Fibroblast of lung (primary cell): ENCODE measurements at regions not wholly inside any gene's neighbourhood (a gene's known extent, or its start where the extent isn't known, plus 50 kb on each side); places are given as distances from the start of the nearest gene placed in this dataset.

Source experiments
- CTCF ChIP-seq, 2 donors: IDR thresholded peaks in 1 of 2; conservative IDR thresholded peaks in 1 of 2; 1 replicate in 1 of 2; 2 replicates in 1 of 2; pipeline ENCODE4 v1.5.1; 2011 to 2012; ENCODE audit warnings: low read length in 2 of 2, control low read depth in 1 of 2, inconsistent platforms in 1 of 2, low read depth in 1 of 2, mild to moderate bottlenecking in 1 of 2
- EZH2 ChIP-seq: IDR thresholded peaks from 2 replicates; pipeline ENCODE4 v1.5.1; 2012; ENCODE audit warnings: low read length, control low read depth, mild to moderate bottlenecking; ENCODE audit errors: missing control alignments

GRCh38 chr2:183490489-183490888, 366.2 kb downstream of the NUP35 start:
- TF ChIP-seq CTCF (conservative IDR thresholded peaks at IDR 0.05 in 1 of 2, IDR thresholded peaks at IDR 0.05 in 1 of 2; ENCODE audit: low read depth in 1 of 2, low read length in 2 of 2) (no peak), EZH2 (no peak)
